HEK293 (cell line): ENCODE measurements at regions not wholly inside any gene's neighbourhood (a gene's known extent, or its start where the extent isn't known, plus 50 kb on each side); places are given as distances from the start of the nearest gene placed in this dataset.

Experiments used
- CTCF ChIP-seq: fragments of 450-650 bp; formaldehyde crosslinking; IDR thresholded peaks from 2 replicates; pipeline ENCODE4 v1.5.1; 2016; ENCODE audit warnings: missing biosample characterization, missing genetic modification characterization
- PBX3 ChIP-seq: sonication (generic); formaldehyde crosslinking; IDR thresholded peaks from 2 replicates; pipeline ENCODE4 v1.8.1; 2022; ENCODE audit warnings: mild to moderate bottlenecking, moderate library complexity, missing genetic modification reagents
- ZNF48 ChIP-seq: fragments of 450-650 bp; formaldehyde crosslinking; IDR thresholded peaks from 2 replicates; pipeline ENCODE4 v1.5.1; 2016; ENCODE audit warnings: missing biosample characterization, missing genetic modification characterization
- TF ChIP-seq, protein P1 (sequence below): fragments of 450-650 bp; formaldehyde crosslinking; IDR thresholded peaks from 2 replicates; pipeline ENCODE4 v1.5.1; 2016; ENCODE audit warnings: missing biosample characterization, missing genetic modification characterization

GRCh38 chr9:33677506-33677809 is 117.9 kb upstream of the PRSS3 start:
- TF ChIP-seq CTCF (no peak), ZNF48 (tag by site-specific recombination) (no peak), PBX3 (CRISPR knock-in tag) (no peak)
- TF ChIP-seq, protein P1, sequence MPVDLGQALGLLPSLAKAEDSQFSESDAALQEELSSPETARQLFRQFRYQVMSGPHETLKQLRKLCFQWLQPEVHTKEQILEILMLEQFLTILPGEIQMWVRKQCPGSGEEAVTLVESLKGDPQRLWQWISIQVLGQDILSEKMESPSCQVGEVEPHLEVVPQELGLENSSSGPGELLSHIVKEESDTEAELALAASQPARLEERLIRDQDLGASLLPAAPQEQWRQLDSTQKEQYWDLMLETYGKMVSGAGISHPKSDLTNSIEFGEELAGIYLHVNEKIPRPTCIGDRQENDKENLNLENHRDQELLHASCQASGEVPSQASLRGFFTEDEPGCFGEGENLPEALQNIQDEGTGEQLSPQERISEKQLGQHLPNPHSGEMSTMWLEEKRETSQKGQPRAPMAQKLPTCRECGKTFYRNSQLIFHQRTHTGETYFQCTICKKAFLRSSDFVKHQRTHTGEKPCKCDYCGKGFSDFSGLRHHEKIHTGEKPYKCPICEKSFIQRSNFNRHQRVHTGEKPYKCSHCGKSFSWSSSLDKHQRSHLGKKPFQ (tag by site-specific recombination): no peak
